ENCODE measurements at regions not wholly inside any gene's neighbourhood (a gene's known extent, or its start where the extent isn't known, plus 50 kb on each side); places are given as distances from the start of the nearest gene placed in this dataset.

DNA sequence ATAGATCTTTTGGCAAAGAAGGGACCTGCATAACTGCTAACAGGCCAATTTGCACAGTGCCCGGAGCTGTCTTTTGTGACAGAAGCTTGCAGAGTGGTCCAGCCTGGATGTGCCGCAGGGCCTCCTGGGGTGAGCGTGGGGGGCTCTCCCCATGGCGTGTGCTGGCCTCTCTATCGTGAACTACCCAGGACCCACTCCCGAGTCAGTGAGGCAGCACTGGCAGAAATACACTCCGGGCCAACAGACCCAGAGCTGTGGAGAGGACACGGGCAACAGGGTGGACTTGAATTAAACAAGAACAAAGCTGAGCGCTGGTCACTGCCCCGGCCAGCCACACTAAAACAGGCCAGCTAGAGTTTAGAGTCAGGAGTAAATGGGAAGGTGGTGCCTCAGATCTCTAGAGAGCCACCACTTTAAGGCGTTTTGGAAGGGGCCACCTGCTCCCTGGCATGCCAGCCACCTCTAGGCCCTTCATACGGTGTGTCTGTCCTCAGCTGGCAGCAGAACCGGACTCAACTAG lies 152.1 kb downstream of the KLF13 start:
- Histone ChIP-seq H4K20me1 (ENCODE audit: control insufficient read depth, insufficient read depth) (no peaks in the 10 kb centered on the region), H3K4me1 (ENCODE audit: control insufficient read depth, insufficient read depth, low read length) (peaks cover 9% of the 10 kb centered on the region), H3K9me3 (replicated peaks; ENCODE audit: control insufficient read depth, insufficient read depth, low read length) (no peaks in the 10 kb centered on the region; the same call in 2 of the 3 replicates), H3K36me3 (ENCODE audit: control insufficient read depth in 2 of 2, insufficient read depth in 2 of 2, low read length in 1 of 2) (no peaks in the 10 kb centered on the region), H3K9ac (ENCODE audit: control insufficient read depth, insufficient read depth, low read length) (no peak overlapping the region), H2AFZ (ENCODE audit: control insufficient read depth, low read depth, low read length) (no peak overlapping the region), H3K79me2 (ENCODE audit: control insufficient read depth, insufficient read depth, low read length) (no peaks in the 10 kb centered on the region), H3K4me2 (ENCODE audit: control insufficient read depth, insufficient read depth) (no peak overlapping the region), H3K27ac (ENCODE audit: control insufficient read depth, insufficient read depth) (no peak overlapping the region), H3K27me3 (replicated peaks in 1 of 2; ENCODE audit: control insufficient read depth in 2 of 2, insufficient read depth in 2 of 2, low read length in 1 of 2) (no peaks in the 10 kb centered on the region; a peak in 2 of 4 replicates), H3K4me3 (no peak overlapping the region)
- ATAC-seq (no peak), DNase-seq (ENCODE audit: low read depth, low spot score) (no peak), FAIRE-seq (no peak)
- POLR2A ChIA-PET, result no interaction called here
- RAD21 ChIA-PET (ENCODE audit: unreplicated experiment), result interaction anchor here (1.5 kb wide), 1 partner anchor 9 kb away, joined by 3 read pairs; no protein-coding TSS in a partner anchor
- intact Hi-C loops (cut with micrococcal nuclease; ENCODE audit: unreplicated experiment), result no loop called here
- in situ Hi-C loops (cut with MboI), result no loop called here
- BruUV-seq (replicated peaks), result no TSS peak
- 62% methylated on average over 13 of the region's 13 CpGs for WGBS (ENCODE audit: insufficient coverage, insufficient replicate concordance, low lambda C conversion rate, missing lambda C conversion rate)
- CTCF ChIA-PET, result interaction anchor here (1.0 to 10.7 kb wide), 3 partner anchors 10 to 269 kb away, joined by 3 to 122 read pairs (median 63); no protein-coding TSS in a partner anchor
- SMC1A ChIA-PET (ENCODE audit: uncharacterized antibody, unreplicated experiment), result no interaction called here
- TF ChIP-seq REST (IDR thresholded peaks at IDR 0.05; ENCODE audit: low read depth, low read length) (no peak), NFYB (IDR thresholded peaks at IDR 0.05; ENCODE audit: insufficient read depth, low read depth, low read length) (no peak), MEF2A (IDR thresholded peaks at IDR 0.05; ENCODE audit: insufficient read depth, low read depth, low read length) (no peak), KLF5 (IDR thresholded peaks at IDR 0.05; ENCODE audit: partially characterized antibody) (no peak), KAT2A (conservative IDR thresholded peaks at IDR 0.05; ENCODE audit: control insufficient read depth, low read depth, low read length) (no peak), CBX3 (IDR thresholded peaks at IDR 0.05; ENCODE audit: borderline replicate concordance, low read depth) (no peak), JUNB (IDR thresholded peaks at IDR 0.05) (no peak), RELB (IDR thresholded peaks at IDR 0.05; ENCODE audit: low read depth) (no peak)
- TF ChIP-seq, protein P1, sequence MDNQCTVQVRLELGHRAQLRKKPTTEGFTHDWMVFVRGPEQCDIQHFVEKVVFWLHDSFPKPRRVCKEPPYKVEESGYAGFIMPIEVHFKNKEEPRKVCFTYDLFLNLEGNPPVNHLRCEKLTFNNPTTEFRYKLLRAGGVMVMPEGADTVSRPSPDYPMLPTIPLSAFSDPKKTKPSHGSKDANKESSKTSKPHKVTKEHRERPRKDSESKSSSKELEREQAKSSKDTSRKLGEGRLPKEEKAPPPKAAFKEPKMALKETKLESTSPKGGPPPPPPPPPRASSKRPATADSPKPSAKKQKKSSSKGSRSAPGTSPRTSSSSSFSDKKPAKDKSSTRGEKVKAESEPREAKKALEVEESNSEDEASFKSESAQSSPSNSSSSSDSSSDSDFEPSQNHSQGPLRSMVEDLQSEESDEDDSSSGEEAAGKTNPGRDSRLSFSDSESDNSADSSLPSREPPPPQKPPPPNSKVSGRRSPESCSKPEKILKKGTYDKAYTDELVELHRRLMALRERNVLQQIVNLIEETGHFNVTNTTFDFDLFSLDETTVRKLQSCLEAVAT (IDR thresholded peaks at IDR 0.05), result no peak
- TF ChIP-seq, protein P2, sequence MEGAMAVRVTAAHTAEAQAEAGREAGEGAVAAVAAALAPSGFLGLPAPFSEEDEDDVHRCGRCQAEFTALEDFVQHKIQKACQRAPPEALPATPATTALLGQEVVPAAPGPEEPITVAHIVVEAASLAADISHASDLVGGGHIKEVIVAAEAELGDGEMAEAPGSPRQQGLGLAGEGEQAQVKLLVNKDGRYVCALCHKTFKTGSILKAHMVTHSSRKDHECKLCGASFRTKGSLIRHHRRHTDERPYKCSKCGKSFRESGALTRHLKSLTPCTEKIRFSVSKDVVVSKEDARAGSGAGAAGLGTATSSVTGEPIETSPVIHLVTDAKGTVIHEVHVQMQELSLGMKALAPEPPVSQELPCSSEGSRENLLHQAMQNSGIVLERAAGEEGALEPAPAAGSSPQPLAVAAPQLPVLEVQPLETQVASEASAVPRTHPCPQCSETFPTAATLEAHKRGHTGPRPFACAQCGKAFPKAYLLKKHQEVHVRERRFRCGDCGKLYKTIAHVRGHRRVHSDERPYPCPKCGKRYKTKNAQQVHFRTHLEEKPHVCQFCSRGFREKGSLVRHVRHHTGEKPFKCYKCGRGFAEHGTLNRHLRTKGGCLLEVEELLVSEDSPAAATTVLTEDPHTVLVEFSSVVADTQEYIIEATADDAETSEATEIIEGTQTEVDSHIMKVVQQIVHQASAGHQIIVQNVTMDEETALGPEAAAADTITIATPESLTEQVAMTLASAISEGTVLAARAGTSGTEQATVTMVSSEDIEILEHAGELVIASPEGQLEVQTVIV (IDR thresholded peaks at IDR 0.05; ENCODE audit: borderline replicate concordance, partially characterized antibody), result no peak
- TF ChIP-seq, protein P3, sequence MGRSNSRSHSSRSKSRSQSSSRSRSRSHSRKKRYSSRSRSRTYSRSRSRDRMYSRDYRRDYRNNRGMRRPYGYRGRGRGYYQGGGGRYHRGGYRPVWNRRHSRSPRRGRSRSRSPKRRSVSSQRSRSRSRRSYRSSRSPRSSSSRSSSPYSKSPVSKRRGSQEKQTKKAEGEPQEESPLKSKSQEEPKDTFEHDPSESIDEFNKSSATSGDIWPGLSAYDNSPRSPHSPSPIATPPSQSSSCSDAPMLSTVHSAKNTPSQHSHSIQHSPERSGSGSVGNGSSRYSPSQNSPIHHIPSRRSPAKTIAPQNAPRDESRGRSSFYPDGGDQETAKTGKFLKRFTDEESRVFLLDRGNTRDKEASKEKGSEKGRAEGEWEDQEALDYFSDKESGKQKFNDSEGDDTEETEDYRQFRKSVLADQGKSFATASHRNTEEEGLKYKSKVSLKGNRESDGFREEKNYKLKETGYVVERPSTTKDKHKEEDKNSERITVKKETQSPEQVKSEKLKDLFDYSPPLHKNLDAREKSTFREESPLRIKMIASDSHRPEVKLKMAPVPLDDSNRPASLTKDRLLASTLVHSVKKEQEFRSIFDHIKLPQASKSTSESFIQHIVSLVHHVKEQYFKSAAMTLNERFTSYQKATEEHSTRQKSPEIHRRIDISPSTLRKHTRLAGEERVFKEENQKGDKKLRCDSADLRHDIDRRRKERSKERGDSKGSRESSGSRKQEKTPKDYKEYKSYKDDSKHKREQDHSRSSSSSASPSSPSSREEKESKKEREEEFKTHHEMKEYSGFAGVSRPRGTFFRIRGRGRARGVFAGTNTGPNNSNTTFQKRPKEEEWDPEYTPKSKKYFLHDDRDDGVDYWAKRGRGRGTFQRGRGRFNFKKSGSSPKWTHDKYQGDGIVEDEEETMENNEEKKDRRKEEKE (IDR thresholded peaks at IDR 0.05), result no peak

Data from GM12878 (cell line).